ENCODE measurements at regions not wholly inside any gene's neighbourhood (a gene's known extent, or its start where the extent isn't known, plus 50 kb on each side); places are given as distances from the start of the nearest gene placed in this dataset.

DNA sequence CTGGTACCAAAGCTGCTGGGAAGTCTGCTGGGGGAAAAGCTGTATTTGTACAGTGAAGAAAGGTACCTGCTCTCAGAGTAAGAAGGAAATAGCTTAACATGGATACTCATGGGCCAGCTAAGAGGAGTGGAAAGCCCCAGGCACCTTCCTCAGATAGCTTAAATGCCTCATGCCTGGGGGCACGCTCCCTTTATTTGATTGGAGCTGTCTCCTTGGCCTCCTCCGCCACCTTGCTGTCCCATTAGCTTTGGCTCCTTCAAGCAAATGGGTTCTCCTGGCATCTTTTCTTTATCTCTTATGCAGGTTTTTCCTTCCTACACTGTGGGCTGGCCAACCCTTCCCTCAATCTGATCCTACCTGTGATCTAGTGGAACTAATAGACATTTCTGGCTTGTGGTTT, 318.5 kb downstream of the SH2D4B start:
- TF ChIP-seq, protein P1, sequence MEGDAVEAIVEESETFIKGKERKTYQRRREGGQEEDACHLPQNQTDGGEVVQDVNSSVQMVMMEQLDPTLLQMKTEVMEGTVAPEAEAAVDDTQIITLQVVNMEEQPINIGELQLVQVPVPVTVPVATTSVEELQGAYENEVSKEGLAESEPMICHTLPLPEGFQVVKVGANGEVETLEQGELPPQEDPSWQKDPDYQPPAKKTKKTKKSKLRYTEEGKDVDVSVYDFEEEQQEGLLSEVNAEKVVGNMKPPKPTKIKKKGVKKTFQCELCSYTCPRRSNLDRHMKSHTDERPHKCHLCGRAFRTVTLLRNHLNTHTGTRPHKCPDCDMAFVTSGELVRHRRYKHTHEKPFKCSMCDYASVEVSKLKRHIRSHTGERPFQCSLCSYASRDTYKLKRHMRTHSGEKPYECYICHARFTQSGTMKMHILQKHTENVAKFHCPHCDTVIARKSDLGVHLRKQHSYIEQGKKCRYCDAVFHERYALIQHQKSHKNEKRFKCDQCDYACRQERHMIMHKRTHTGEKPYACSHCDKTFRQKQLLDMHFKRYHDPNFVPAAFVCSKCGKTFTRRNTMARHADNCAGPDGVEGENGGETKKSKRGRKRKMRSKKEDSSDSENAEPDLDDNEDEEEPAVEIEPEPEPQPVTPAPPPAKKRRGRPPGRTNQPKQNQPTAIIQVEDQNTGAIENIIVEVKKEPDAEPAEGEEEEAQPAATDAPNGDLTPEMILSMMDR (IDR thresholded peaks at IDR 0.05; ENCODE audit: poor library complexity) = no peak
- no peak for TF ChIP-seq EZH2phosphoT487 (IDR thresholded peaks at IDR 0.05; ENCODE audit: low read depth, severe bottlenecking, unreplicated experiment)
